H1 (cell line): ENCODE measurements at regions not wholly inside any gene's neighbourhood (a gene's known extent, or its start where the extent isn't known, plus 50 kb on each side); places are given as distances from the start of the nearest gene placed in this dataset.

Experiments
- ASH2L ChIP-seq: fragments of 200-600, 300-600 bp; sonication (generic); IDR thresholded peaks from one replicate; pipeline ENCODE4 v1.7.1; 2017; ENCODE audit warnings: low read length
- NRF1 ChIP-seq: IDR thresholded peaks from 2 replicates; pipeline ENCODE4 v1.6.1; 2011; ENCODE audit warnings: mild to moderate bottlenecking, low read depth, low read length, improper control_type of control experiment
- RAD21 ChIP-seq, 2 experiments: IDR thresholded peaks in 1 of 2; conservative IDR thresholded peaks in 1 of 2; 2 replicates each; pipeline ENCODE4 v1.6.1; 2011; ENCODE audit warnings: low read depth in 2 of 2, low read length in 2 of 2, improper control_type of control experiment in 1 of 2, inconsistent platforms in 1 of 2, mild to moderate bottlenecking in 1 of 2, moderate library complexity in 1 of 2

DNA sequence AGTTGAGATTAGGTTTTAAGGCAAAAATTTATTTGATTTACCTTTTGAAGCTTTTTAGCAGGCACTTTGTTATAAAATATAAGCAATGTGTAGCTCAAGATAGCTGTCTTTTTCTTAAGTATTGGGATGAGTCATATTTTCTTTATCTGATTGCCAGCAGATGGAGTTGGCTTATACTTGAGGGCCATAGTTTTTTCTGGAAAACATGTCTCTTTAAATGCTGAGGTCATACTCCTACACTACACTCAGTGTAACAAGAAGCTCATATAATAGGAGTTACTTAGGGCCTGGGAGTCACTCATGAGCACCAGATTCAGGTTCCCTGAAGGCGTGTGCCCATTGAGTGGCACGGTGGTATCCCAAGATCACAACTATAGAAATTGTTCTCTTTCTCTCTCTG lies 579.8 kb downstream of the EDEM1 start (continued):
- TF ChIP-seq ASH2L (no peak), RAD21 (IDR thresholded peaks at IDR 0.05 in 1 of 2, conservative IDR thresholded peaks at IDR 0.05 in 1 of 2; ENCODE audit: low read depth in 2 of 2, low read length in 2 of 2) (no peak), NRF1 (no peak)
